M059J (cell line): ENCODE measurements at regions not wholly inside any gene's neighbourhood (a gene's known extent, or its start where the extent isn't known, plus 50 kb on each side); places are given as distances from the start of the nearest gene placed in this dataset.
"Not testable (repeated sequence)": the region's sequence is repeated elsewhere in the genome, so short reads cannot be mapped to it uniquely, and the experiment has no call there.

Experiments used
- DNase-seq: peaks from one replicate; pipeline ENCODE4 v3.0.0-alpha.2; 2012; ENCODE audit warnings: low read depth

- no peak for DNase-seq
Measured at GRCh38 chr6:167229586-167229985, 61.5 kb upstream of the UNC93A start.

GRCh38 chr6:167230288-167230687 lies 60.8 kb upstream of the UNC93A start:
- no peak for DNase-seq

GRCh38 chr6:167232356-167232755 lies 58.8 kb upstream of the UNC93A start:
- no peak for DNase-seq

GRCh38 chr6:167233490-167233889 lies 57.6 kb upstream of the UNC93A start:
- no peak for DNase-seq

- not testable (repeated sequence) for DNase-seq
Measured at GRCh38 chr6:167234576-167234975, 56.5 kb upstream of the UNC93A start.

- no peak for DNase-seq
Measured at GRCh38 chr6:167235005-167235404, 56.1 kb upstream of the UNC93A start.

- DNase-seq = no peak
Measured at GRCh38 chr6:167235421-167236238, 55.5 kb upstream of the UNC93A start.

GRCh38 chr6:167236239-167236571 lies 54.9 kb upstream of the UNC93A start:
- DNase-seq = no peak

GRCh38 chr6:167237438-167238145 lies 53.5 kb upstream of the UNC93A start:
- no peak for DNase-seq

- DNase-seq = no peak
Measured at GRCh38 chr6:167238146-167238693, 52.9 kb upstream of the UNC93A start.

GRCh38 chr6:167238694-167239467 lies 52.2 kb upstream of the UNC93A start:
- DNase-seq = no peak

GRCh38 chr6:167239470-167239869 lies 51.6 kb upstream of the UNC93A start:
- not testable (repeated sequence) for DNase-seq

- no peak for DNase-seq
Measured at GRCh38 chr6:167240034-167240541, 51.0 kb upstream of the UNC93A start.
